ENCODE measurements at regions not wholly inside any gene's neighbourhood (a gene's known extent, or its start where the extent isn't known, plus 50 kb on each side); places are given as distances from the start of the nearest gene placed in this dataset.

- Histone ChIP-seq H3K4me3 (no peak overlapping the region), H3K36me3 (no peaks in the 10 kb centered on the region), H3K27ac (replicated peaks in 1 of 4) (no peak overlapping the region), H3K9me3 (no peaks in the 10 kb centered on the region), H3K27me3 (no peaks in the 10 kb centered on the region), H3K4me1 (no peaks in the 10 kb centered on the region)
- no peak for TF ChIP-seq POLR2AphosphoS5 (IDR thresholded peaks at IDR 0.05)
- TF ChIP-seq EP300 (IDR thresholded peaks at IDR 0.05) = no peak
- TF ChIP-seq POLR2A (IDR thresholded peaks at IDR 0.05; ENCODE audit: low read depth) = no peak
- no peak for TF ChIP-seq CTCF (IDR thresholded peaks at IDR 0.05)
- DNase-seq (ENCODE audit: extremely low spot score) = no peak
- 54% methylated on average over 4 of the region's 4 CpGs for WGBS
- intact Hi-C loops (cut with DNase I) = no loop called here
These were observed 116.7 kb upstream of the NRSN1 start for GRCh38 chr6:24009319-24009718.

- no peaks in the 10 kb centered on the region for H3K36me3 ChIP-seq
- H3K9me3 ChIP-seq = no peaks in the 10 kb centered on the region
- no peak overlapping the region for H3K4me3 ChIP-seq
- H3K4me1 ChIP-seq = no peaks in the 10 kb centered on the region
- no peak for DNase-seq (ENCODE audit: extremely low spot score)
- intact Hi-C loops (cut with DNase I) = no loop called here
- TF ChIP-seq EP300 (IDR thresholded peaks at IDR 0.05) (no peak), CTCF (IDR thresholded peaks at IDR 0.05) (no peak), POLR2A (IDR thresholded peaks at IDR 0.05; ENCODE audit: low read depth) (no peak), POLR2AphosphoS5 (IDR thresholded peaks at IDR 0.05) (no peak)
- no peaks in the 10 kb centered on the region for H3K27me3 ChIP-seq
- WGBS = 73% methylated on average over 3 of the region's 3 CpGs
- no peak overlapping the region for H3K27ac ChIP-seq (replicated peaks in 1 of 4)
These were observed 115.9 kb upstream of the NRSN1 start for GRCh38 chr6:24010133-24010532.

GRCh38 chr6:24016286-24016685 is 109.7 kb upstream of the NRSN1 start:
- 94% methylated on average over 2 of the region's 2 CpGs for WGBS
- intact Hi-C loops (cut with DNase I) = no loop called here
- Histone ChIP-seq H3K4me1 (no peaks in the 10 kb centered on the region), H3K9me3 (no peaks in the 10 kb centered on the region), H3K27me3 (no peaks in the 10 kb centered on the region), H3K4me3 (no peak overlapping the region), H3K36me3 (no peaks in the 10 kb centered on the region), H3K27ac (replicated peaks in 1 of 4) (no peak overlapping the region)
- TF ChIP-seq POLR2A (IDR thresholded peaks at IDR 0.05; ENCODE audit: low read depth) = no peak
- no peak for TF ChIP-seq CTCF (IDR thresholded peaks at IDR 0.05)
- no peak for TF ChIP-seq POLR2AphosphoS5 (IDR thresholded peaks at IDR 0.05)
- no peak for TF ChIP-seq EP300 (IDR thresholded peaks at IDR 0.05)
- DNase-seq (ENCODE audit: extremely low spot score) = no peak

- intact Hi-C loops (cut with DNase I) = no loop called here
- no peaks in the 10 kb centered on the region for H3K4me1 ChIP-seq
- DNase-seq (ENCODE audit: extremely low spot score) = no peak
- H3K27me3 ChIP-seq = no peaks in the 10 kb centered on the region
- TF ChIP-seq EP300 (IDR thresholded peaks at IDR 0.05) (no peak), POLR2AphosphoS5 (IDR thresholded peaks at IDR 0.05) (no peak), CTCF (IDR thresholded peaks at IDR 0.05) (no peak), POLR2A (IDR thresholded peaks at IDR 0.05; ENCODE audit: low read depth) (no peak)
- no peak overlapping the region for H3K27ac ChIP-seq (replicated peaks in 1 of 4)
- H3K9me3 ChIP-seq = no peaks in the 10 kb centered on the region
- no peaks in the 10 kb centered on the region for H3K36me3 ChIP-seq
- H3K4me3 ChIP-seq = no peak overlapping the region
- WGBS = 75% methylated on average over 4 of the region's 4 CpGs
These were observed 109.2 kb upstream of the NRSN1 start for GRCh38 chr6:24016857-24017256.

- Histone ChIP-seq H3K4me1 (no peaks in the 10 kb centered on the region), H3K27ac (replicated peaks in 1 of 4) (no peak overlapping the region), H3K27me3 (no peaks in the 10 kb centered on the region), H3K36me3 (no peaks in the 10 kb centered on the region), H3K4me3 (no peak overlapping the region), H3K9me3 (no peaks in the 10 kb centered on the region)
- TF ChIP-seq POLR2A (IDR thresholded peaks at IDR 0.05; ENCODE audit: low read depth) (no peak), EP300 (IDR thresholded peaks at IDR 0.05) (no peak), POLR2AphosphoS5 (IDR thresholded peaks at IDR 0.05) (no peak), CTCF (IDR thresholded peaks at IDR 0.05) (no peak)
- no peak for DNase-seq (ENCODE audit: extremely low spot score)
- intact Hi-C loops (cut with DNase I) = no loop called here
These were observed 106.6 kb upstream of the NRSN1 start for GRCh38 chr6:24019393-24019792.

All from esophagus muscularis mucosa (tissue), 4 donors.